ENCODE measurements at regions not wholly inside any gene's neighbourhood (a gene's known extent, or its start where the extent isn't known, plus 50 kb on each side); places are given as distances from the start of the nearest gene placed in this dataset.

GRCh38 chr5:39532511-39532910 is 107.7 kb upstream of the DAB2 start:
- H4K20me1 ChIP-seq (ENCODE audit: control insufficient read depth, insufficient read depth, insufficient read length) = no peaks in the 10 kb centered on the region
- no peaks in the 10 kb centered on the region for H3K79me1 ChIP-seq (ENCODE audit: insufficient read depth, low read depth, low read length, poor library complexity, severe bottlenecking)
- H3K27ac ChIP-seq (ENCODE audit: insufficient read length, low read depth, low read length) = no peak overlapping the region
- H3K23me2 ChIP-seq (ENCODE audit: insufficient read length, low read depth, low read length, poor library complexity, severe bottlenecking) = no peaks in the 10 kb centered on the region
- H3K4me1 Mint-ChIP-seq = peaks cover 10 to 13% of the 10 kb centered on the region in 2 experiments
- H2BK20ac ChIP-seq (ENCODE audit: low read depth, low read length, poor library complexity, severe bottlenecking) = no peak overlapping the region
- TF ChIP-seq CTCF (conservative IDR thresholded peaks at IDR 0.05) = no peak
- H4K8ac ChIP-seq (replicated peaks; ENCODE audit: insufficient read length, low read depth, low read length) = no peak overlapping the region
- no peak overlapping the region for H3K56ac ChIP-seq (ENCODE audit: insufficient read length, low read depth, low read length)
- no peak overlapping the region for H2BK120ac ChIP-seq (ENCODE audit: low read depth, low read length, poor library complexity, severe bottlenecking)
- no peak overlapping the region for H3K14ac ChIP-seq (ENCODE audit: insufficient read depth, low read length)
- peaks cover 1% of the 10 kb centered on the region; the same call in 1 of the 2 replicates for H3K4me1 ChIP-seq (ENCODE audit: insufficient read depth, low read length)
- H4K91ac ChIP-seq (ENCODE audit: insufficient read length, low read depth, low read length) = no peak overlapping the region
- no peaks in the 10 kb centered on the region for H3K9me3 ChIP-seq (ENCODE audit: control insufficient read depth, low read depth, low read length)
- H3K27me3 Mint-ChIP-seq (ENCODE audit: low read depth) = no peaks in the 10 kb centered on the region
- no peak overlapping the region for H3K4me2 ChIP-seq (ENCODE audit: insufficient read depth, insufficient read length, low read length)
- H3K27me3 ChIP-seq (ENCODE audit: insufficient read depth, low read length) = no peaks in the 10 kb centered on the region
- no peak overlapping the region for H3K4me3 Mint-ChIP-seq
- H4K5ac ChIP-seq (ENCODE audit: insufficient read length, low read depth, low read length) = no peak overlapping the region
- no peak overlapping the region for H2BK15ac ChIP-seq (ENCODE audit: low read depth, low read length)
- no peak for DNase-seq
- no peak overlapping the region for H3K27ac Mint-ChIP-seq
- H3K9ac ChIP-seq (ENCODE audit: extremely low read depth, insufficient read length, low read length) = no peak overlapping the region
- H2BK12ac ChIP-seq (ENCODE audit: insufficient read length, low read depth, low read length) = no peak overlapping the region
- no peak overlapping the region for H3T11ph ChIP-seq (ENCODE audit: low read length)
- H3K9me3 Mint-ChIP-seq = no peaks in the 10 kb centered on the region
- no peak overlapping the region for H3K4ac ChIP-seq (ENCODE audit: low read depth, low read length)
- H3K79me2 ChIP-seq (ENCODE audit: insufficient read depth, low read length) = no peaks in the 10 kb centered on the region
- no peak overlapping the region for H2AFZ ChIP-seq (ENCODE audit: low read length)
- no peak overlapping the region for H3K18ac ChIP-seq (ENCODE audit: insufficient read length, low read depth, low read length)
- H3K36me3 Mint-ChIP-seq (ENCODE audit: insufficient read depth in 1 of 3, low read depth in 3 of 3) = no peaks in the 10 kb centered on the region
- H2AK5ac ChIP-seq (ENCODE audit: insufficient read length, low read length) = no peak overlapping the region
- H2BK5ac ChIP-seq (ENCODE audit: insufficient read length, low read length) = no peak overlapping the region
- no peak overlapping the region for H3K23ac ChIP-seq (ENCODE audit: insufficient read length, low read depth, low read length)

Data from H9 (cell line).